COLO668 (cell line): ENCODE measurements at regions not wholly inside any gene's neighbourhood (a gene's known extent, or its start where the extent isn't known, plus 50 kb on each side); places are given as distances from the start of the nearest gene placed in this dataset.
A peak's percentile ranks its signal among the peaks of the same experiment; 100 is the strongest.
"Not testable (repeated sequence)": the region's sequence is repeated elsewhere in the genome, so short reads cannot be mapped to it uniquely, and the experiment has no call there.

Experiments
- DNase-seq: peaks from one replicate; lab custom pipeline; 2025; ENCODE audit not compliant: unreplicated experiment; lab: John Stamatoyannopoulos, UW

DNA sequence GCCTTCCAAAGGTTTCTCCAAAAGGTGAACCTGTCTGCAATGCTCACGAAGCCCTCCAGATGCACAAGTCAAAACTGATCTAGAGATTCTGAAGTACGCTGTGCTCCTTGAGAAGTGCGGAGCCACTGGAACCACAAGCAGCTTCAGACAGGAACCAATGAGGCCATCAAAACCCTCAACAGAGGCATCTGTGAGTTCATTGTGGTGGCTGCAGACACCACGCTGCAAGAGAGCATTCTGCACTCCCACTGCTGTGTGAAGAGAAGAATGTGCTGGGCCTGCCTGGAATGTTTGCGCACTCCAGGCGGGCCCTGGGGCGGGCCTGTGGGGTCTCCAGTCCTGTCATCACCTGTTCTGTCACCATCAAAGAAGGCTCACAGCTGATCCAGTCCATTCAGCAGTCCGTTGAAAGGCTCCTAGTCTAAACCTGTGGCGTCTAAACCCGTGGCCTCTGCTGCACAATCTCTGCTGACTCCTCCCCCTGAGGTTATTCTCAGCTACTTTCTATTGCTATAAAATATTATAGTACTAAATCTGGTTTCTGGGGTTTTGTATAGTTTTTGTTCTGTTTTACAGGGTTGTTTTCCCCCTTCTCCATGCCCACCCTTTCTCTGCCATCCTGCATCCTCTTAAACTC is 111.6 kb downstream of the PPIAL4A start:
- DNase-seq = not testable (repeated sequence)

DNA sequence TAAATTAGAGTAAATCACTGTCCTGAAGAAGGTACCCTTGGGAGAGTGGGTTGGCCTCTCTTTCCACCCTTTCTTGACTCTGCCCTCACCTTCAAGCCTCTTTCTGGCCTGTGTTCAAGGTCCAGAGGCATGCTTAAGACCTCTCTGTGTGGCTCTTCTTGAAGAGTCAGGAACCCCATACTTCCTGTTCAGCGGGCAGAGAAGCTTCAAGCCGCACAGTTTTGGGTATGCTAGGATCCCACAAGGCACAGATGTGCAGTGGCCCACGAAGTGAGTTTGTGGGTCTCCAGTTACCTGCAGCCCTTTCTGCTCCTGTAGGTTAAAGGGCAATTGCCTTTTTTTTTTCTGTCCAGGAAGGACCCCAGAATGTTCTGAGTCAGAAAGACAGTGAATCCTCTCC is 113.7 kb downstream of the PPIAL4A start:
- DNase-seq = not testable (repeated sequence)

DNA sequence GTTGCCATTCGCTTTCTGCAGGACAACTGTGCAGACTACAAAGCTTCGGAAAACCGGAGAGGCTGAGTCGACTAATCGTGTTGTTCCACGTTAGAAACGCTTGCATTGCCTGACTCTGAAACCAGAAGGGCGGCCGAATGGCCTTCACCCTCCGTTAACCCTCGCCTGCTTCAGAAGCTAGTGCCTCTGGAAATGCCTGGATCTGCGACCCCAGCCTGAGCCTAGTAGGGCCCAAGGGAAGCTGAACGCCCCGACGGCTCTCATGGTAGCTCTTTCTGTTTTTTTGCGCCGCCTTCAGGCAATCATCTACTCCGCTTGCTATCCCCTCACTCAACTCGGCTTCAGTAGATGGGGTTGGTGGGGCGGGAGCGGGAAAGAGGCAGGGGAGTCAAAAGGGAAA is 117.3 kb downstream of the PPIAL4A start:
- not testable (repeated sequence) for DNase-seq

DNA sequence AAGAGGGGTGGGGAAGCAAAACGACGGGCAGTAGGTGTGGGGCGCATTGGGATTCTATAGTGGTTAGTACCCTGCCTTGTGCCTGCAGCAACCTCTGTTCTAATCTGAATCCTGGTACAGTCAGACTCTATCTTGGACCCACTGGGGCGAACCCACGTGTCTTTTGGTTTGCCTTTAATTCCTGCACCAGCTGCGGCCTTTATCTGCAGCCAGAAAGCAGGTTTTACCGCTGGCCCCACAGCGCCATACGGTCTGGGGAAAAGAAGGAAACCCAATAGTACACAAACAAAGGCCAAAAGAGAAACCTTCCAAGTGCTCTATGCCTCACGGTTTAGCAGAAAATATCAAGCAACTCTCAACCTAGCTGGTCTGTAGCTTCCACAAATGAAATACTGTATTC is 118.2 kb downstream of the PPIAL4A start:
- DNase-seq = not testable (repeated sequence)

DNA sequence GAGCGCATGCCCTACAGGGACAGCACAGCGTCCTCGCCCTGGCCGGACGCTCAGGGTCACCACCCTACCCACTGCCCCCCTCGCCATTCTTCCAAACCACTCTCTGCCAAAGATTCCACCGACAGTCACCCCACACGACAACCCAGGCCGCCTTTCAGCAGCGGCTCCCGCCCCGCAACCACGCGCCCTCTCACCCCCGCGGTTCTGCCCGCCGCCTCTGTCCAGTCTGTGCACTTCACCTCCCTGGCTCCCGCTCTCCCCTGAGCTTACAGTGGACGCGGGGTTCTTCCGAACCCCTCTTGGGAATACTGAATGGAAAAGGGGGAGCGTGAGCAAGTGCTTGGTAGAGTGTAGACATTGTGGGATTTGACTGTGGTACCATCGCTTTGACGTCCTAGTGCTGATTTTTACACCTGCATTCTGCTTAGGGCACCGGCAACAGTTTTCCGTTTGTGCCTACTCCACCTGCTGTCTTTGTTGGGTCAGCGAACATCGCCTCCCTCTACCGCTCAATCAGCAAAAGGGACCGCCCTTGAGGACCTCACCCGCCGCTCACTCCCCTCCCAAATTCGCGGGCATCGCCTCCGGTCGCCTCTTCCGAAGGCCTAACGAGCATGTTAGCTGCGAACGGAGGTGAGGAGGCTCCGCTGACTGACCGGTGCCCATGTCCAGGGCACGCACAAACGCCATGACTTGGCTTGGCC is 119.1 kb downstream of the PPIAL4A start:
- not testable (repeated sequence) for DNase-seq

DNA sequence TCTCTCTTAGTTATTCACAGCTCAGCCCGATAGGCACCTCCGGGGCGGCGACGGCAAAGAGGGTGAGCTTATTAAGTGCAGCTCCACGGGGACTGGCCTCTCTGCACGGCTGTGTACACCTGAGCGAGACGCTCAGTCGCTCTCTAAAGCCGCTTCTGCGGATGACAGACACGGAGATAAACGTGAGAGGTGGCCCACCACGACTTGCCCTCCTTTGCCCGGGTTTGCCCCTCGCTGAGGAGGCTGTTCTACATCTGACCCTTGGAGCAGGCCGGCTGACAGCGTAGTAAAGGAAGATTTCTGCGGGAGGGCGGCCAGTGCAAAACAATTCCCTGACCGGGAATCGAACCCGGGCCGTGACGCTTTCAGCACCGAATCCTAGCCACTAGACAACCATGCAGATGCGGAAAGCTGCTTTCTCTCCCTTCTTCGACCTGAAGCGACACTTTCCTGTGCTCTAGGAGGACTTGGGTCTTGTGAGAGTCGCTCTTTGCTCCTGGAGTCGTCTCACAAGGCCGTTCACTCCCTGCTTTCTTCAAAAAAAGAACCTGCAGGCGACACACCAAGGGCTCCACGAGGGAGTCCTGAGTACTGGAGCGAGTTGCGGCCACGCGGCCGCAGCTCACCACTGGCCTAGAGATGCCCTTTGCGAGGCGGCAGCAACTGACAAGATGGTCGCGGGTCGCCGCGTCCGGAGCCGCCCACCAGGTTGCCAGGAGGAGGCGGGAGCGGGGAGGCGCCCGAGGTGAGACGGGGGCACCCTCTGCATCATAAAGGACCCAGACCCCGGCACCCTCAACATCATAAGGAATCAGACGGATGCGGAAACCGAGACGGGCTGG is 119.9 kb downstream of the PPIAL4A start:
- DNase-seq = not testable (repeated sequence)

DNA sequence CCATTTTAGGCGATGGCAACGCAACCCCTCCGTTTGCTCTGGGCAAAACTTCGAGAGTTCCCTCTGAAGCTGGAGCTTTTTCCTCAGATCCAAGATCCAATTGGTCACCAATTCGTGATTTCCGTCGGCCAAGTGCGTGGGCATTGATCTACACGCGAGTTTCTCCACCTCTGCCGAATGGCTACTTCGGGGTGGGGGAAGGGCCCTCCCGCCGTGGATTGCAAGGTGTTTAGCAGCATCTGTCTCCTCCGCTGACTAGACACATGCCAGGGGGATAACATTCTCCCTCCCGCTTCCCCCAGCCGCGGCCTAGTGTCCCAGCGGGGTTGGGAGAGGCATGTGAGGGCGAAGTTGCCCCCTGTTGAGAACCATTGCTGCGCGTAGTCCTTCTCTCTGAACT is 120.6 kb downstream of the PPIAL4A start:
- not testable (repeated sequence) for DNase-seq

DNA sequence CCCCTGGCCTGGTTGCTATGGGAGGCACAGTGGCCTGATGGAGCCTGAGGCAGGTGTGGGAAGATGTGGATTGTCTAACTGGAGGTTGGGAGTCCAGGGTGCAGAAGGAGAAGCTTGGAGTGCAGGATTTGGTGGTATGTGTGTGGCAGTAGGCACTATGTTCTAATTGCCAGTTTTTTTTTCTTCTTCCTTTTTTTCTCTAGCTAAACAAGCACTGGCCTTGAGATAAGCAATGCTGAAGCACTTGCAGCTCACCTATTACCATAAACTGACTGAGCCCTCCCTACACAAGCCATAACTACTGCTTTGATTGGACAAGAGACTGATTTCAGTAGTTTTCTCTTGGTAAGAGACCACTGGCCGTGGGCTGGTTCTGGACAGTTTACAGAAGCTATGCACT is 123.6 kb downstream of the PPIAL4A start:
- not testable (repeated sequence) for DNase-seq

DNA sequence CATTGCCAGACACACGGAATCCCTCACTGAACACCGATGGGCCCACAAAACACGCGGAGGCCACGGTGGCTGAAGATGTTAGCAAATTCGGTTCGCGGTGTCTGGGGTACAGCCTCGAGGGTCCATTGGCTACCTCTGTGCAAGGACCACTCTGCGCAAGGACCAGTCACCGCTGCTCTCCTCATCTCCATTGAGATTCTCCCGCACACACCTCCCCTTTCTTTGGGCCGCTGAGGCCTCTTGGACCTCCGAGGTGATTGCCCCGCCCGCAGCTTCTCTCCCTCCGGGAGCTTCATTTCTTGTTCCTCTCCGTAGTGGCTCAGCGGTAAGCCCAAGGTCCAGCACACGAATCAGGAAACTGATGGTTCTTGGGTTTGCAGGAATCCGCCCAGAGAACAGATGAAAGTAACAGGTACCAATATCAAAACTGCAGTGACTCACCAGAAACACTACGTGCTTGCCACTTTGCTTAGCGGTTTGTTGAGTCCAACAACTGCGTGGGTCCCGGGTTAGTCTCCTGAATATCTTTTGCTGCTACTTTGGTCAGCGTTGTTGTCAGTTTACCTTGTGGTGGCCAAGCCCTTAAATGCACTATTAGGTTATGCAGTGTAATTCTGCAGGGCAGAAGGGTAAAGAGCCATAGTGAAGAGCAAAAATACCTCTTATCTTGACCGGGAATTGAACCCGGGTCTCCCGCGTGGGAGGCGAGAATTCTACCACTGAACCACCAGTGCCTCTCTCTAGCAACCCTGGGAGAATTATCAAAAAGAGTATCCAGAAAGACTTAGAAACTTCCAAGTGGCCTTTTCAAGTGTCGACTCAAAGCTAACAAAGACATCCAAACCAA is 126.8 kb downstream of the PPIAL4A start:
- DNase-seq = peak; percentile 52

DNA sequence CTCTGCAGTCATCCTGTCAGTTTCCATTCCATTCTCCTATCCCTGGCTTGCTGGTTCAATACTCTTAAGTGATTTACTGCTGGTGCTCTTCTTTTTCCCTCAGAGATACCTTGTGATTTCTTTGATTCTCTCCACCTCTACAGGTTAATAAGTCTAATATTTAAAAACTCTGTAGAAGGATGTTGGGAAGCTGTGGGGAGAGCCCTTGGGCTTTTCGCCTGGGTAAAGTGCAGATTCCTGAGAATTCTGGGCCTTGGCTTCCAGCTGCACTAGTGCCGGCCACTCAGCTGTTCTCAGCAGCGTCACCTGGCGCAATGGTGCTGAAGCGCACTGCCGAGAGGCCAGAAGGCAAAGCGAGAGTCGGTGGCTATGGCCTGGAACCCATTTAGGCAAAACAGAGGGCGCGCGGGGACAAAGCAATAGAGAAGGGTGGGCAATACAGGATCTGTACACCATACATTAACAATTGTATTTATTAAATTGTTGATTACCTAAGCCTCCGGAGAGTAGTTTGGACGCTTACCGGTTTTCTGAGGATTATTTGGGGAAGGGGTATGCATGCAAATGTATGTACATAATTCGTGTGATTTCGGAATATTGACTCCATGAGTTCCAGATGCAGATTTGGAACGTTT is 130.3 kb downstream of the PPIAL4A start:
- not testable (repeated sequence) for DNase-seq

DNA sequence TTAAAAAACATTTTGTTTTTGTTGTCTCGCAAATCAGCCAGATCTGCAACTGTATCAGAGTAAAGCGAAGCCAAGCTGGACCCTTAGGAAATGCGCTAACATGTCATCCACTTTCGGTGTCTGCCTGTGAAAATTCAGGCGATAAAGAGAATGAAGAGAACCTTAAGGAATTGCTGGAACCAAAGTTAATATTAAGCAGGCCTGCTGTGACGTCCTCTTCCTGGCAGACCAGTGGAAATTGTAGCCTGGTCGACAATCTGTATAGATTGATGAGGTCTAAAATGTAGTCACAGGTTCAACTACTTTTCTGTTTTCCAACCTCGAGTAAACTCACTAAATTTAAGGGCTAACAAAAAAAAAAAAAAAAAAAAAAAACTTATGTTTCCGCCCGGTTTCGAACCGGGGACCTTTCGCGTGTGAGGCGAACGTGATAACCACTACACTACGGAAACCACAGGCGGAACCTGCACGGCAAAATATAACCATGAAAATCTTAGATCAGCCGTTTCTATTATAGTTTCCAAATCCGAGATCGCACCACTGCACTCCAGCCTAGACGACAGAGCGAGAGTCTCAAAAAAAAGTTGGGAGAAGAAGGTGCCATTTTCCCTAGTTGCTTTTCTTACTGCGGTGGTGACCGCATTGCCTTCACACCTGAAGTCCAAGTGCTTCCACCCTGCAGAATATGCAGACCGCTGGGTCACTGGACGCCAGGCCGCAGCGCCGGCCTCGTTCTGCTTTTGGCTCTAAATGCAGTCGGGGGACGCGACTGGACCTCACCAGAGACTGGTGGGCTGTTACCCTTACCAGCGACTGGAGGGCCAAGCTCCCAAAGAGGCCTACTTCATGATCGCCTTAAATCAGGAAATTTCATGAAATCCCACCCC is 131.0 kb downstream of the PPIAL4A start:
- DNase-seq = peak; percentile 65

DNA sequence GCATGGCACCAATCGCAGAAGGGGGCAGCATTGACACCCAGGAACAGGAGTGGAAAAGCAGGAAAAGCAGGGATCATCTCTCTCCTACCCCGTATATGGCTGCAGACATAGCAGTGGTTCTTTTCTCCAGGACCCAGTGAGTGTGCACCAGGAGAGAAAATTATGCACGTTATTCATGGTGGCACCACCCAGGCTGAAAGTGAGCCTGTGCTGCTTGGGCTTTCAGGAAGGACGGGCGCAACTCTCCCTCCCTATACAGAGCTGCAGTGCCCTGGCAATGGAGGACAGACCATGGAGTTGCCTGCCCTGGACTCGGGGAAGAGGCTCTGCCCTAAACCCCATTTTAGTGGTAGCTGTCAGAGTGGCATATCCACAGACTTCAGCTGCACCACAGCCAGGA is 132.1 kb downstream of the PPIAL4A start:
- not testable (repeated sequence) for DNase-seq

DNA sequence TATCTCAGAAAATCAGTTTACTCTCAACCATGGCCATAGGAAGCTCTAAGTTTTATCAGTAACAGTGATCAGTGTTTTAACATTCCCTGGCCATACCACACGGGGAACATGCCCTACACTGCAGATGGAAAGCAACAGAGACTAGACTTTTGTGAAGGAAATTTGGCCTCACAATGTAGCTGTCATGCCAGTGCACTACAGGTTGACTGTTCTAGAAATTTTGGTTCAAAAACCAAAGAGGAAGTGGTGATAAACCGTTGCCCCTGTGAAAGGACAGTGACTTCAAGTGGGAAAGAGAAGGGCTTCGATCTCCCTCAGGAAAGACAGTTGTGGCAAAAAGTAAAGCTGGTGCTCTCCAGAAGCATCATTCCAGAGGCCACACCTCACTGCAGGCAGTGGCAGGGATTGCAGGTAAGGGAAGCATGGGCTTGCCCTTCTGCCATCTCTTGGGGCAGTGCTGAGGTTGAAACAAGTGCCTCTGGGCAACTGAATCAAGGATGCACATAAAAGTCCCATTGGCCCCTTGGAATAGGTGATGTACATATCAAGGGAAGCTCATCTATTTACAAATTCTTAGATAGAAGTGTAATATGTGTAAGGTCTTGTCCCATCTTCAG is 143.4 kb downstream of the PPIAL4A start:
- not testable (repeated sequence) for DNase-seq

DNA sequence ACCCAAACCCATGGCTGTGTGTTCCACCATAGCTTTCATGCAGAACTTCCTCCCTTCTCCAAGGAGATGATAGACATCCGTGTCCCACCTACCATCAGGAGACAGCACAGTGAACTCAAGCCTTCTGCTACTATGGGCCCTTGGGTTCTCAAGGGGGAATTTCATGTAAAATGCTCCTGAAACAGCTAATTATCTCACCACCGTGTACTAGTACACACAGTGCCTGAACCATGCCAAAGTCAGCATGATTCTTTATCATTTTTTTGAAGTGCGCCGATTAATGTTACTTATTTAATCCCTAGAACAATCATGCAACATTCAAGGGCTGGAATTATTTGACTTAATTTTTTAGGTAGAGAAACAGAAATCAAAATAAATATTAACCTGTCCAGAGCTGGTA is 147.2 kb downstream of the PPIAL4A start:
- DNase-seq = not testable (repeated sequence)

DNA sequence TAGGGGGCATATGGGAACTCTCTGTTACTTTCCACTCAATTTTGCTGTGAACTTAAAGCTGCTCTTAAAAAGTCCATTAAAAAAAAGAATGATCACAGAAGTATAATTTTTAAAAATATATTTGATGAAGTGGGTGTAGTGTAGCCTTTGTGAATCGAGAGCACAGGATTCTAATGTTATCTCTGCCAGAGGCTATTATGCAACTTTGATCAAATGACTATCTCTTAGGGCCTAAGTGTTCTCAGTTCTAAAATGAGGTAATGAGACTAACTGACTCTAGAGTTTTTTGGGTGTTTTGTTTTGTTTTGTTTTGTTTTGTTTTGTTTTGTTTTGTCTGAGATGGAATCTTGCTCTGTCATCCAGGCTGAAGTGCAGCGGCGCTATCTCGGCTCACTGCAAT is 143.2 kb downstream of the FAM72B start:
- not testable (repeated sequence) for DNase-seq

DNA sequence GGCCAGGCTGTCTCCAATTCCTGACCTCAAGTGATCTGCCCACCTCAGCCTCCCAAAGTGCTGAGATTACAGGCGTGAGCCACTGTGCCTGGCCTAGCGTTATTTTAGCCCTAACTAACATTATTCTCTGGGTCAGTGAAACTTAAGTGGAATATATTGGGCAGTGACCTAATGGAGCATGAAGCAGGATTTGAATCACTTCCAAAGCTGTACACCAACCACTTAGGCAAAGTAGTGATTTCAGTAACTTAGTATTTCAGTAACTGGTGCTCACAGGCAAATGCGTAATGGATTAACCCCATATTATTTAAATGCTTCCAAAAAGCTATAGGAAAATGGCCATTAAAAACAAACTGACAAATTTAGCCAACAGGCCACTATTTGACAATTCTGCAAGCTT is 142.6 kb downstream of the FAM72B start:
- not testable (repeated sequence) for DNase-seq

DNA sequence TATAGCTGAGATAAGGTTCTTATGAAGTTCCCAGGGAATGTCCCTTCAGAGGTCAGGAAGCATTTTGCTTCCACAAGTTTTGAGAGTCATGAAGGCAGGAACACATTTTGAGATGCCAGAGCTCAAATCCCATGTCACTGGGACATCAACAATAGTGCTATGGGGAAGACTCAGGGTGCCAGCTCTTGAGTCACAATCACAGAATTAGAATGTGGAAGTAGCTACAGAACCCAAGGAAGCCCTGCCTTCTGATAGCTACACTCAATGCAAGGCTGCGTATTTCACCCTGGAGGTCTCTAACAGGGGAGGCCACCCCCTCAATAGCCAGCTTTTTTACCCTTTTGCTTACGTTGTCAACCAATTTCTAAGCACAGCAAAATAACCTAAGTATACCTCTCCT is 141.3 kb downstream of the FAM72B start:
- not testable (repeated sequence) for DNase-seq

DNA sequence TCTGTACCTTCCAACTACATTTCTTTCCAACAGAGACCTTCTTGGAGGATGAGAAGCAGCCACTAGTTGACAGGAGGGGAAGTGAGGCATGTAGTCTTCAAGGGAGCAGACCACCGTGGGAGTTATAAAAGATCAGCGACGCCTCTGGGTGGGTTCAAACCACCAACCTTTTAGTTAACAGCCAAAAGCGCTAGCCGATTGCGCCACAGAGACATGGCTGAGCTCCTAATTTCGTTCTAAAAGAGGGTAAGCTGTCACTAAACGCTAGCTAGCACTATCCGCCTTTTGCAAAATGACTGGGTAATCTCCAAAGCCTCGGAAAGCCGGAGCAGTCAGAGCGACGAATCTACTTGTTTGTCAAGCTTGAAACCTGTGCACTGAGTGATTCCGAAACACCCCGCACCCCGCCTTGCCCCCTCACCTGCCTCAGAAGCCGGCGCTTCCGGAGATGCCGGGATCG is 135.8 kb downstream of the FAM72B start:
- not testable (repeated sequence) for DNase-seq
